Activated B cell treated with CpG ODN at 0.5 μM for 24 hours (primary cell): ENCODE measurements at regions not wholly inside any gene's neighbourhood (a gene's known extent, or its start where the extent isn't known, plus 50 kb on each side); places are given as distances from the start of the nearest gene placed in this dataset.

Source experiments
- ATAC-seq: fragments of 200-7000 bp; cut with Tn5 transposase; one replicate; pipeline ENCODE4 v1.10.0; 2021; ENCODE audit warnings: low read depth, mild to moderate bottlenecking, moderate library complexity
- CTCF ChIA-PET: fragments of 350-600 bp; sonication (Branson Sonifier 250); formaldehyde crosslinking; loops from one replicate; lab custom pipeline; 2021; ENCODE audit warnings: antibody characterized with exemption; lab: Charles Lee
- POLR2A ChIA-PET: fragments of 350-600 bp; sonication (Branson Sonifier 250); formaldehyde crosslinking; loops from one replicate; lab custom pipeline; 2021; ENCODE audit warnings: antibody characterized with exemption; lab: Charles Lee
- DNase-seq: peaks from one replicate; pipeline ENCODE4 v3.0.0; 2022
- H3K27ac Mint-ChIP-seq: one replicate; pipeline ENCODE4 v1.8.0; 2020; ENCODE audit warnings: mixed read lengths
- H3K27me3 Mint-ChIP-seq: one replicate; pipeline ENCODE4 v1.8.0; 2021; ENCODE audit warnings: mixed read lengths
- H3K36me3 Mint-ChIP-seq: one replicate; pipeline ENCODE4 v1.8.0; 2021; ENCODE audit warnings: low read depth, mixed read lengths
- H3K4me1 Mint-ChIP-seq: one replicate; pipeline ENCODE4 v1.8.0; 2021; ENCODE audit warnings: mixed read lengths
- H3K4me3 Mint-ChIP-seq: one replicate; pipeline ENCODE4 v1.8.0; 2020; ENCODE audit warnings: mild to moderate bottlenecking, mixed read lengths
- H3K9me3 Mint-ChIP-seq: one replicate; pipeline ENCODE4 v1.8.0; 2020; ENCODE audit warnings: mixed read lengths
- CTCF ChIP-seq: fragments of 200-600 bp; IDR thresholded peaks from one replicate; pipeline ENCODE4 v1.8.0; 2022; ENCODE audit warnings: antibody characterized with exemption, mild to moderate bottlenecking
- intact Hi-C: fragments of 100-400 bp; cut with micrococcal nuclease; formaldehyde crosslinking; loops from one replicate; pipeline ENCODE4 v1.15.1; 2024

- H3K4me1 Mint-ChIP-seq, result peaks cover 2% of the 10 kb centered on the region
- no peaks in the 10 kb centered on the region for H3K9me3 Mint-ChIP-seq
These were observed 163.0 kb downstream of the BTC start for GRCh38 chr4:74631338-74631737.

GRCh38 chr4:74631988-74632387, 162.3 kb downstream of the BTC start:
- POLR2A ChIA-PET, result no interaction called here
- TF ChIP-seq CTCF, result no peak
- Mint-ChIP-seq H3K27ac (no peak overlapping the region), H3K27me3 (peaks cover 20% of the 10 kb centered on the region), H3K36me3 (no peaks in the 10 kb centered on the region), H3K4me1 (peaks cover 2% of the 10 kb centered on the region), H3K9me3 (no peaks in the 10 kb centered on the region), H3K4me3 (no peak overlapping the region)
- intact Hi-C loops, result no loop called here
- DNase-seq (no peak), ATAC-seq (no peak)
- CTCF ChIA-PET, result interaction anchor here (1.1 to 1.3 kb wide), 2 partner anchors 9 to 100 kb away, joined by 3 read pairs; no protein-coding TSS in a partner anchor

More at GRCh38 chr4:74631338-74631737, 163.0 kb downstream of the BTC start:
- intact Hi-C loops, result no loop called here
- CTCF ChIA-PET, result interaction anchor here (1.1 kb wide), 1 partner anchor 9 kb away, joined by 3 read pairs; no protein-coding TSS in a partner anchor
- H3K4me3 Mint-ChIP-seq, result no peak overlapping the region
- POLR2A ChIA-PET, result interaction anchor here (0.6 kb wide), 1 partner anchor 1837 kb away, joined by 4 read pairs; no protein-coding TSS in a partner anchor
- H3K27me3 Mint-ChIP-seq, result peaks cover 20% of the 10 kb centered on the region
- DNase-seq, result no peak
- ATAC-seq, result no peak
- no peaks in the 10 kb centered on the region for H3K36me3 Mint-ChIP-seq
- no peak overlapping the region for H3K27ac Mint-ChIP-seq
- no peak for TF ChIP-seq CTCF

GRCh38 chr4:74632634-74633033, 161.7 kb downstream of the BTC start:
- H3K36me3 Mint-ChIP-seq, result no peaks in the 10 kb centered on the region
- peaks cover 20% of the 10 kb centered on the region for H3K27me3 Mint-ChIP-seq
- no peaks in the 10 kb centered on the region for H3K9me3 Mint-ChIP-seq
- ATAC-seq (no peak), DNase-seq (no peak)
- peaks cover 2% of the 10 kb centered on the region for H3K4me1 Mint-ChIP-seq
- ChIA-PET CTCF (interaction anchor here (1.1 to 1.3 kb wide), 2 partner anchors 10 to 101 kb away, joined by 3 read pairs; no protein-coding TSS in a partner anchor), POLR2A (no interaction called here)
- H3K27ac Mint-ChIP-seq, result no peak overlapping the region
- intact Hi-C loops, result no loop called here
- no peak for TF ChIP-seq CTCF
- H3K4me3 Mint-ChIP-seq, result no peak overlapping the region

- peaks cover 25% of the 10 kb centered on the region for H3K27me3 Mint-ChIP-seq
- no peak for TF ChIP-seq CTCF
- DNase-seq (no peak), ATAC-seq (no peak)
- peaks cover 2% of the 10 kb centered on the region for H3K4me1 Mint-ChIP-seq
- no peaks in the 10 kb centered on the region for H3K9me3 Mint-ChIP-seq
- H3K4me3 Mint-ChIP-seq, result no peak overlapping the region
- H3K36me3 Mint-ChIP-seq, result no peaks in the 10 kb centered on the region
- ChIA-PET POLR2A (no interaction called here), CTCF (no interaction called here)
- intact Hi-C loops, result no loop called here
- H3K27ac Mint-ChIP-seq, result no peak overlapping the region
These were observed 159.2 kb downstream of the BTC start for GRCh38 chr4:74635074-74635473.

- ATAC-seq (no peak), DNase-seq (no peak)
- POLR2A ChIA-PET, result no interaction called here
- Mint-ChIP-seq H3K9me3 (no peaks in the 10 kb centered on the region), H3K27me3 (peaks cover 23% of the 10 kb centered on the region), H3K36me3 (no peaks in the 10 kb centered on the region), H3K4me1 (peaks cover 2% of the 10 kb centered on the region), H3K27ac (no peak overlapping the region), H3K4me3 (no peak overlapping the region)
- CTCF ChIA-PET, result no interaction called here
- TF ChIP-seq CTCF, result no peak
- intact Hi-C loops, result no loop called here
These were observed 158.7 kb downstream of the BTC start for GRCh38 chr4:74635490-74636123.
